Fibroblast of lung (primary cell): ENCODE measurements at regions not wholly inside any gene's neighbourhood (a gene's known extent, or its start where the extent isn't known, plus 50 kb on each side); places are given as distances from the start of the nearest gene placed in this dataset.

Experiments
- DNase-seq, 2 donors: peaks; one replicate each; pipeline versions ENCODE4 v3.0.0 to v3.0.0-alpha.2; 2010; ENCODE audit warnings: low read depth in 2 of 2
- H2AFZ ChIP-seq: 2 replicates; pipeline ENCODE4 v1.5.1; 2012; ENCODE audit warnings: low read length, control low read depth, inconsistent platforms
- H3K27ac ChIP-seq: 2 replicates; pipeline ENCODE4 v1.5.1; 2011; ENCODE audit warnings: low read length, control low read depth; ENCODE audit not compliant: insufficient read depth
- H3K27me3 ChIP-seq: 2 replicates; pipeline ENCODE4 v1.5.1; 2011; ENCODE audit warnings: mild to moderate bottlenecking, low read length; ENCODE audit not compliant: control insufficient read depth, insufficient read depth
- H3K36me3 ChIP-seq: 2 replicates; pipeline ENCODE4 v1.5.1; 2011; ENCODE audit warnings: low read length; ENCODE audit not compliant: control insufficient read depth, insufficient read depth
- H3K4me1 ChIP-seq: 2 replicates; pipeline ENCODE4 v1.5.1; 2011; ENCODE audit warnings: low read length; ENCODE audit not compliant: control insufficient read depth, insufficient read depth; ENCODE audit errors: extremely low read depth
- H3K4me2 ChIP-seq: 2 replicates; pipeline ENCODE4 v1.5.1; 2011; ENCODE audit warnings: low read length, control low read depth; ENCODE audit not compliant: insufficient read depth; ENCODE audit errors: extremely low read depth
- H3K4me3 ChIP-seq, 4 experiments: fragments of 200-600 bp in 1 of 4; sonication (generic) in 1 of 4; replicated peaks in 1 of 4; 2 replicates each; pipeline ENCODE4 v1.5.1; 2011 to 2016; ENCODE audit warnings: low read length in 4 of 4, low read depth in 3 of 4, mild to moderate bottlenecking in 3 of 4, control low read depth in 2 of 4, inconsistent platforms in 1 of 4, mixed read lengths in 1 of 4; ENCODE audit not compliant: insufficient read depth in 1 of 4; ENCODE audit errors: control extremely low read depth in 1 of 4
- H3K79me2 ChIP-seq: 2 replicates; pipeline ENCODE4 v1.5.1; 2012; ENCODE audit warnings: mild to moderate bottlenecking, low read length, inconsistent platforms; ENCODE audit not compliant: control insufficient read depth, insufficient read depth
- H3K9ac ChIP-seq: 2 replicates; pipeline ENCODE4 v1.5.1; 2011; ENCODE audit warnings: mild to moderate bottlenecking, low read length, control low read depth; ENCODE audit not compliant: insufficient read depth
- H3K9me3 ChIP-seq: 2 replicates; pipeline ENCODE4 v1.5.1; 2012; ENCODE audit warnings: low read depth, low read length; ENCODE audit not compliant: control insufficient read depth, insufficient read depth
- H4K20me1 ChIP-seq: 2 replicates; pipeline ENCODE4 v1.5.1; 2011; ENCODE audit warnings: low read length; ENCODE audit not compliant: control insufficient read depth, insufficient read depth; ENCODE audit errors: extremely low read depth
- CTCF ChIP-seq, 2 donors: IDR thresholded peaks in 1 of 2; conservative IDR thresholded peaks in 1 of 2; 1 replicate in 1 of 2; 2 replicates in 1 of 2; pipeline ENCODE4 v1.5.1; 2011 to 2012; ENCODE audit warnings: low read length in 2 of 2, control low read depth in 1 of 2, inconsistent platforms in 1 of 2, low read depth in 1 of 2, mild to moderate bottlenecking in 1 of 2
- EZH2 ChIP-seq: IDR thresholded peaks from 2 replicates; pipeline ENCODE4 v1.5.1; 2012; ENCODE audit warnings: low read length, control low read depth, mild to moderate bottlenecking; ENCODE audit errors: missing control alignments

- H3K4me3 ChIP-seq, result no peak overlapping the region
- no peak for TF ChIP-seq EZH2
- TF ChIP-seq CTCF (conservative IDR thresholded peaks at IDR 0.05 in 1 of 2, IDR thresholded peaks at IDR 0.05 in 1 of 2; ENCODE audit: low read depth in 1 of 2, low read length in 2 of 2), result no peak
Observed at GRCh38 chr22:47257566-47257965, 495.1 kb downstream of the TBC1D22A start.

GRCh38 chr22:47251911-47252310 lies 489.5 kb downstream of the TBC1D22A start:
- no peaks in the 10 kb centered on the region for H3K27me3 ChIP-seq
- DNase-seq, result no peak
- H3K4me1 ChIP-seq, result no peaks in the 10 kb centered on the region
- no peak overlapping the region for H3K4me2 ChIP-seq
- H3K27ac ChIP-seq, result no peak overlapping the region
- H2AFZ ChIP-seq, result no peak overlapping the region
- TF ChIP-seq CTCF (conservative IDR thresholded peaks at IDR 0.05 in 1 of 2, IDR thresholded peaks at IDR 0.05 in 1 of 2; ENCODE audit: low read depth in 1 of 2, low read length in 2 of 2) (no peak), EZH2 (no peak)
- no peaks in the 10 kb centered on the region for H3K36me3 ChIP-seq
- H4K20me1 ChIP-seq, result no peaks in the 10 kb centered on the region
- no peak overlapping the region for H3K9ac ChIP-seq
- H3K4me3 ChIP-seq, result no peak overlapping the region
- H3K9me3 ChIP-seq, result no peaks in the 10 kb centered on the region
- H3K79me2 ChIP-seq, result no peaks in the 10 kb centered on the region

More at GRCh38 chr22:47257566-47257965, 495.1 kb downstream of the TBC1D22A start:
- Histone ChIP-seq H3K27me3 (no peaks in the 10 kb centered on the region), H4K20me1 (no peaks in the 10 kb centered on the region), H3K79me2 (no peaks in the 10 kb centered on the region), H3K36me3 (no peaks in the 10 kb centered on the region), H3K9ac (no peak overlapping the region), H2AFZ (no peak overlapping the region), H3K9me3 (peaks cover 2% of the 10 kb centered on the region), H3K4me2 (no peak overlapping the region), H3K4me1 (no peaks in the 10 kb centered on the region), H3K27ac (no peak overlapping the region)
- DNase-seq, result no peak

- no peak for TF ChIP-seq EZH2
- TF ChIP-seq CTCF (conservative IDR thresholded peaks at IDR 0.05 in 1 of 2, IDR thresholded peaks at IDR 0.05 in 1 of 2; ENCODE audit: low read depth in 1 of 2, low read length in 2 of 2), result no peak
- Histone ChIP-seq H3K27ac (no peak overlapping the region), H3K79me2 (no peaks in the 10 kb centered on the region), H3K4me1 (no peaks in the 10 kb centered on the region), H4K20me1 (no peaks in the 10 kb centered on the region), H3K9ac (no peak overlapping the region), H3K36me3 (no peaks in the 10 kb centered on the region), H3K4me2 (no peak overlapping the region), H3K4me3 (no peak overlapping the region), H2AFZ (no peak overlapping the region), H3K9me3 (no peaks in the 10 kb centered on the region), H3K27me3 (no peaks in the 10 kb centered on the region)
- DNase-seq, result no peak
Observed at GRCh38 chr22:47250995-47251765, 488.7 kb downstream of the TBC1D22A start.
